GM18868 (cell line): ENCODE measurements at regions not wholly inside any gene's neighbourhood (a gene's known extent, or its start where the extent isn't known, plus 50 kb on each side); places are given as distances from the start of the nearest gene placed in this dataset.
A peak's percentile ranks its signal among the peaks of the same experiment; 100 is the strongest.

Experiments
- ATAC-seq: cut with Tn5 transposase; IDR thresholded peaks from one replicate; pipeline ENCODE4 v1.9.1; 2021; ENCODE audit warnings: mild to moderate bottlenecking, moderate library complexity; ENCODE audit not compliant: unreplicated experiment

GRCh38 chr4:26099967-26100366, 185.9 kb downstream of the SMIM20 start:
- no peak for ATAC-seq

GRCh38 chr4:26101011-26101410, 187.0 kb downstream of the SMIM20 start:
- ATAC-seq: no peak

GRCh38 chr4:26104056-26104685, 190.2 kb downstream of the SMIM20 start:
- ATAC-seq: peak; percentile 51

DNA sequence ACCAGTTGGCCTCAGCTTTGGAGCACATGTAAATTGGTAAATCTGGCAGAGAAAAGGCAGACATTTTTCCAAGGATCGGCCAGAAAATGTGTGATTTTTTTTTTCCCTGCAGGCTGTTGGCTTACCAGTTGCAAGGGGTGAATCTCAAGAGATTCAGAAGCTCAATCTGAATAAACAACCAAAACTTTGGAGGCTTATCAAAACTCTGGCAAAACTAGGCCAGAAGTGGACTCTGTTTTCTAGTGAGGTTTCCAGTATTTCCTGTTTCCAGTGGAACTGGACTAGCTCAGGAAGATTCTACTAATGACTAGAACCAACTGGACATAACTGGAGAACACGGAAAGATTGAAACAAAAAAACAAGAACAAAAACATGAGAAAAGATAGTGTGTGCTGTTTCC, 191.3 kb downstream of the SMIM20 start:
- ATAC-seq: no peak

GRCh38 chr4:26105815-26106699, 192.0 kb downstream of the SMIM20 start:
- ATAC-seq: peak; percentile 77

GRCh38 chr4:26106776-26107175, 192.8 kb downstream of the SMIM20 start:
- no peak for ATAC-seq

DNA sequence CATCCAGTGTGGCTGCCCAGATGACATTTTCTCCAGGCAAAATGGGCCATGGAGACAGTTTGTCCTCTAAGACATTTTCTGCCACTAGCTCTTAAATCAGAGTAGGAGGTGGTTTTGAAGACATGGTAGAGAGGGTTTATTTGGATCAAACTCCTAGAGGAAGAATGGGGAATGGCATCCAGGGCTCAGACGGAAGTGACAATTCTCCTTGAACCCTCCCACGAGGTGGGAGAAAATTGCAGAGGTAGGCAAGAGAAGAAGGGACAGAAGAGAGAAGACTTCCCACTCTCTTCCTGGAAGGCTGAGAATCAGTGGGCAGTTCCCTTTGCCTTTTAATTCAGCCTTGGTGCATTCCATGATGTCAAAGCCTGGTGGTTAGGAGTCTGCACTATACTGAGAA, 194.0 kb downstream of the SMIM20 start:
- ATAC-seq: no peak

DNA sequence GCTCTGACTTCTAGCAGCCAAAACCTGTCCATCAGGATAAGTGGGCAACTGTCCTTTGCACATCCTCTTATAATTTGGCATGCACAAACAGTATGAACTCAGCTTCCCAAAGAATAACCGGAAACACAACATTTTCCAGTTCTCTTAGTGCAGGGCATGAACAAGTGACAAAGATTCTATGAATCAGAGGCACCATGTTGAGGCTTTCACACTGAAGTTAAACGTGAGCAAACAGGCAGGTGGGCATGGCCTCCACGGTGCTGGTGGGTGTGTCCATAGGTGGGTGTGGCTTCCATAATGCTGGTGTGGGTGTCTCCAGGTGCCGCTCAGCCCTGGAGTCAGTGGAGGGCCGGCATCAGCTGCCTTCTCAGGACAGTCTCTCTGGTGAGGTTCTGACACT, 196.5 kb downstream of the SMIM20 start:
- ATAC-seq: no peak

DNA sequence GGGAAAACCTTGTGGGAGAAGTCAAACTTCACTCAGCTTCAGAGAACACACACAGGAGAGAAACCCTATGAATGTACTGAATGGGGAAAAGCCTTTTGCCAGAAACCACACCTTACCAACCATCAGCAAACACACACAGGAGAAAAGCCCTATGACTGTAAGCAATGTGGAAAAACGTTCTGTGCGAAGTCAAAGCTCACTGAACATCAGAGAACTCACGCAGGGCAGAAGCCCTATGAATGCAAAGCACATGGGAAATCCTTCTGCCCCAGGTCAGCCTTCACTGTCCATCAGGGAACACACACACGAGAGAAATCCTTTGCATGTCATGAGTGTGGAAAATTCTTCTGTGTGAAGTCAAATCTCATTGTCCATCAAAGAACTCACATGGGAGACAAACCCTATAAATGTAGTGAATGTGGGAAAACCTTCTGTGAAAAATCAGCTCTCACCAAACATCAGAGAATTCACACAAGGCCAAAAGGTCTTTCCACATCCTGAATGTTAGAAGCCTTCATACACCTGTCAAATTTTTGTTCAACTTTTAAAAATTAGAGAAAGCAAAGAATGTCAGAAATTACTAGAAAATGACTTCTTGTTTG, 199.4 kb downstream of the SMIM20 start:
- no peak for ATAC-seq

- no peak for ATAC-seq
Measured at GRCh38 chr4:26116057-26116456, 202.0 kb downstream of the SMIM20 start.

DNA sequence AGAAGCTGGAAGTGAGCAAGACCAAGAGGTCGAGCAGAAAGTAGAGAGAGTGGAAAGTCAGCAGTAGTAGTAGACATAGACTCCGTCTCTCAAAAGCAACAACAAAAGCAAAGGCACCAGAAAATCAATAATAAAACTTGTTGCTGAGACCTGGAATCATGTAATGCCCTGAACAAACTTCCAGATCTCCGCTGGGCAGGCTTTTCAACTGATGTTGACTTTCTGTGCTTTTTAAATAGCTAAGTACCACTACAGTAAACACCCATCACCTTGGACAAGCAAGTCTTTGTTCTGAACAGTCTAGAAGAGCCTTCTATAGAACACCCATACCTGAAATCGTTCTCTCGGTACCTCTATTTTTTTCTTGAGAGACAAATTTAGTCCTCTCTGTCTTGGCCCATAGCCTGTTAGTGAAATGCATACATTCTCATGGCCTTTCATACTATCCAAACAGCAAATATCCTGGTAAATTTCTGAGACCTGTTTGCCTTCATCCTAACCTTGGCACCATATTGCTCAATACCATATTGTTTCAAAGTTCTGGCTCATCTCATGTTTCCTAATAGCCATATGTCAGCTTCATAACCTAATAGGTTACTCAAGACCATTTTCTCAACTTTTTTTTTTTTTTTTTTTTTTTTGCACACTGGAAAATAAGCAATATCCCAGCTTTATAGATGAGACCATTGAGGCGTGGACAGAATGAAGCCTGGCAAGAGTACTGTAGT, 200.6 kb upstream of the RBPJ start:
- ATAC-seq: no peak

- no peak for ATAC-seq
Measured at GRCh38 chr4:26122690-26123089, 198.1 kb upstream of the RBPJ start.

DNA sequence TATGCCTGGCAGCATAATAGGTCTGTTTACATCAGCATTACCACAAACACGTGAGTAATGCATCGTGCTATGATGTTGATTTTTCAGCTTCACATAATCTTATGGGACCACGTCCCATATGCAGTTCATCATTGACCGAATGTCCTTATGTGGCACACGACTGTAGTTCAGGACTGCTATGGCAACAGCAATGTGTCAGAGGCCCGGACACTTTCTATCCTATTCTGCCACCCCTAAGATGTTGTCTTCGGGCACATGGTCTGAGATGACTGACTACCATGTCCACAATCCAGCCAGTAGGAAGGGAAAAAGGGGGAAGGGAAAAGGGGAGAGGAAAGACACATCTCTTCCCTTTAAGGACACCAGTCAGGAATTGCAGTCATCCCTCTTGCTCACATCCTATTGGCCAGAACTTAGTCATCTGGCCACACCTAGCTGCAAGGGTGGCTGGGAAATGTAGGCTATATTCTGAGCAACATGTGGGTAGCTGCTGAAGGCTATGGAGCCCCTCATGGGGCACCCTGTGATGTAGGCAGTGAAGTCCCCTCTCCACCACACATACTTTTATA, 196.0 kb upstream of the RBPJ start:
- no peak for ATAC-seq

DNA sequence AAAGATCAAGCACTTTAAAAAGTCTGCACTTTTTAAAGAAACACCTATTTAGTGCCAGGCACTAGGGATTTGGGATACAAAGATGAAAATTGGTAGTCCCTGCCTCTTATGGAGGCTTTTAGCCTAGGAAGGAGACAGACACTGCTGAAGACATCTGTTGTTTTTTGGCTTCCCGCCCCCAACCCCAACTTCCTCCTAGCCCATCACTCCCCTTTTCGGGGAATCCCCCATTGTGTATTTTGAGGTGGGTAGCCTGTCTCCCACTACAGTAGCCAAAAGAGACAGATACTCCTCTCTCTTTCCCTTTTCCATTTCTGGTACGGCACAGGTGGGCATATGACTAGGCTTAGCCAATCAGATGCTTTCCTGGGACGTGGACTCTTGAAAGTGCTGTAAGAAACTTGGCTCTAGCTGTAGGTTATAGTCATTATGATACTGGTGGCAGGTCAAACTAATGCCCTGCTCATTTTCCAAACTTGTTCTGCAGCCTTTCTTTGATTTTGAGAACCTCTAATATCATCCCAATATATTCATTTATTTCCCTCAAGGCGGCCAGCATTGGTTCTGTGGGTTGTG, 194.6 kb upstream of the RBPJ start:
- peak; percentile 56 for ATAC-seq

DNA sequence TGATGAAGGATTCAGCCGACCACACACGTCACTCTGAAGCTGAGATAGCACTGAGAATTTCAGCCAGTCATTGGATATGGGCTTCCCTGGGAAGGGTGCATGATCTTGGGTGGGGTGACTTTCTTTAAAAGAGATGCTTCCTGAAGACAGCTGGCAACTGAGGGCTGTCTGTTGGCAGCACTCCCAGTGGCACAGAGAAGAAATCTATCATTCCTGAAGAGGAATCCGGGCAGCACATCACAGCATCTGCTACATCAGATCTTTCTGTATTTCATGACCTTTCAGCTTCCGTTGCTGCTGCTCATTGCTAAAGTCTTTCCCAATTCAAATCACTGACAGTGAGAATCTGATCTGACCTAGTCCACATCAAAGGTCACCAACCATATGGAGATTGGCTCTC, 193.8 kb upstream of the RBPJ start:
- no peak for ATAC-seq

- ATAC-seq: no peak
Measured at GRCh38 chr4:26127851-26128337, 192.9 kb upstream of the RBPJ start.

DNA sequence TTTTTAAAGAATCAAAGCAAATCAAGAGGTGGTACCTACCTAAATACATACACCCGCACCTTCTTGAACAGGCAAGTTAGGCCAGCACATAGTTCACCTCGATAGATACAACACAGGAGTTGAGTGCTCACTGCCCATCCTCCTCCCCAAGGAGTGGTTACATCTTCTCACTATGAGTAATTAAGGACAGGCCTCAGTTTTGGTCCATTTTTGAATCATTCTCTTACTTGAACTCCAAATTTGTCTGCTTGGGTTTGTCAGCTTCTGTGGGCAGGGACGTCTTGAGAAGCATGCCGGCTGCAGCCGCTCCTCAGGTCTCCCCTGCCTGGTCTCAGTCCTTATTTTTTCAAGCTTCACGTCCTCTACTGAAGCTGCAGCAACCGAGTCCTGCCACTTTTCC, 190.6 kb upstream of the RBPJ start:
- ATAC-seq: peak; percentile 83

GRCh38 chr4:26130841-26131432, 189.9 kb upstream of the RBPJ start:
- no peak for ATAC-seq

GRCh38 chr4:26131711-26132110, 189.1 kb upstream of the RBPJ start:
- ATAC-seq: peak; percentile 51

GRCh38 chr4:26132858-26133257, 188.0 kb upstream of the RBPJ start:
- ATAC-seq: no peak
